A549 (cell line): ENCODE measurements at regions not wholly inside any gene's neighbourhood (a gene's known extent, or its start where the extent isn't known, plus 50 kb on each side); places are given as distances from the start of the nearest gene placed in this dataset.

ENCODE experiments used
- CTCF ChIP-seq: fragments of >200 bp; sonication (Bioruptor Twin); formaldehyde crosslinking; IDR thresholded peaks from 3 replicates; pipeline ENCODE4 v1.5.1; 2016
- EP300 ChIP-seq, 2 experiments: fragments of >200 bp; sonication (Bioruptor Twin); formaldehyde crosslinking; IDR thresholded peaks; 2 replicates in 1 of 2; 3 replicates in 1 of 2; pipeline ENCODE4 v1.6.1; 2016 to 2017
- HOXA7 ChIP-seq: fragments of 250-450 bp; sonication (Bioruptor Pico); IDR thresholded peaks from 2 replicates; pipeline ENCODE4 v1.5.0; 2020; ENCODE audit warnings: mild to moderate bottlenecking, moderate library complexity
- JUN ChIP-seq, 2 experiments: fragments of >200 bp; sonication (Bioruptor Twin); formaldehyde crosslinking; IDR thresholded peaks; 2 replicates in 1 of 2; 3 replicates in 1 of 2; pipeline ENCODE4 v1.6.1; 2016 to 2017
- MAZ ChIP-seq: fragments of 150-350 bp; IDR thresholded peaks from 2 replicates; pipeline ENCODE4 v1.6.1; 2014; ENCODE audit warnings: antibody characterized with exemption, low read depth, low read length, borderline replicate concordance
- POLR2A ChIP-seq: IDR thresholded peaks from 2 replicates; pipeline ENCODE4 v1.6.1; 2012; ENCODE audit warnings: mild to moderate bottlenecking, low read length
- RAD21 ChIP-seq, 2 experiments: fragments of >200 bp in 1 of 2; sonication (Bioruptor Twin) in 1 of 2; formaldehyde crosslinking in 1 of 2; IDR thresholded peaks in 1 of 2; conservative IDR thresholded peaks in 1 of 2; 2 replicates in 1 of 2; 3 replicates in 1 of 2; pipeline ENCODE4 v1.6.1; 2012 to 2018; ENCODE audit warnings: inconsistent platforms in 1 of 2
- USF2 ChIP-seq: fragments of 450-650 bp; IDR thresholded peaks from 2 replicates; pipeline ENCODE4 v1.6.1; 2014; ENCODE audit warnings: antibody characterized with exemption
- TF ChIP-seq, protein P1 (sequence below): IDR thresholded peaks from 2 replicates; pipeline ENCODE4 v1.6.1; 2012

- TF ChIP-seq CTCF: no peak
- no peak for TF ChIP-seq POLR2A
- TF ChIP-seq JUN (IDR thresholded peaks at IDR 0.05): no peak
- TF ChIP-seq, protein P1, sequence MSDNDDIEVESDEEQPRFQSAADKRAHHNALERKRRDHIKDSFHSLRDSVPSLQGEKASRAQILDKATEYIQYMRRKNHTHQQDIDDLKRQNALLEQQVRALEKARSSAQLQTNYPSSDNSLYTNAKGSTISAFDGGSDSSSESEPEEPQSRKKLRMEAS: no peak
- no peak for TF ChIP-seq USF2
- TF ChIP-seq EP300 (IDR thresholded peaks at IDR 0.05): no peak
- TF ChIP-seq HOXA7 (CRISPR knock-in tag): no peak
- no peak for TF ChIP-seq RAD21 (conservative IDR thresholded peaks at IDR 0.05 in 1 of 2, IDR thresholded peaks at IDR 0.05 in 1 of 2)
- no peak for TF ChIP-seq MAZ
Observed at GRCh38 chr13:21304256-21304655, 127.8 kb downstream of the MRPL57 start.
